LNCAP (cell line): ENCODE measurements at regions not wholly inside any gene's neighbourhood (a gene's known extent, or its start where the extent isn't known, plus 50 kb on each side); places are given as distances from the start of the nearest gene placed in this dataset.

ENCODE experiments used
- TF ChIP-seq, protein P1 (sequence below): fragments of 450-650 bp; IDR thresholded peaks from 2 replicates; pipeline ENCODE4 v1.5.1; 2017; ENCODE audit warnings: mild to moderate bottlenecking

DNA sequence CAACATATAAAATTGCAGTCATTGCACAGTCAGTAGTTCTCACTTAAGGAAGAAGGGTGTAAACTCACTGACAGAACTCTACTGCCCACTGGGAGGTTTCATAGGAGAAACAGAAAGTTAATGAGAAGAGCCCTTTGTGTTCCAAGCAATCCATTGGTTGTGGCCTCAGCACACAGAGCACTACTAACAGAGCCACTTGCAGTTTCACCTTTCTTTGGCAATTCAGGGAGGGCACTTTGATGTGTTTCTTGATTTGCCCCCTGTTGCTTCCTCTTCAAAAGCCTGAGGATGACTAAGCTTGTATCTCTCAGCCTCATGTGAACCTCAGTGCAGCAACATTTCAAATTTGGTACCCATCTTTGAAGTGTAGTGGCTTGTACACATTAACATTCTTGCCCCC lies 409.4 kb downstream of the DMRTA1 start:
- TF ChIP-seq, protein P1, sequence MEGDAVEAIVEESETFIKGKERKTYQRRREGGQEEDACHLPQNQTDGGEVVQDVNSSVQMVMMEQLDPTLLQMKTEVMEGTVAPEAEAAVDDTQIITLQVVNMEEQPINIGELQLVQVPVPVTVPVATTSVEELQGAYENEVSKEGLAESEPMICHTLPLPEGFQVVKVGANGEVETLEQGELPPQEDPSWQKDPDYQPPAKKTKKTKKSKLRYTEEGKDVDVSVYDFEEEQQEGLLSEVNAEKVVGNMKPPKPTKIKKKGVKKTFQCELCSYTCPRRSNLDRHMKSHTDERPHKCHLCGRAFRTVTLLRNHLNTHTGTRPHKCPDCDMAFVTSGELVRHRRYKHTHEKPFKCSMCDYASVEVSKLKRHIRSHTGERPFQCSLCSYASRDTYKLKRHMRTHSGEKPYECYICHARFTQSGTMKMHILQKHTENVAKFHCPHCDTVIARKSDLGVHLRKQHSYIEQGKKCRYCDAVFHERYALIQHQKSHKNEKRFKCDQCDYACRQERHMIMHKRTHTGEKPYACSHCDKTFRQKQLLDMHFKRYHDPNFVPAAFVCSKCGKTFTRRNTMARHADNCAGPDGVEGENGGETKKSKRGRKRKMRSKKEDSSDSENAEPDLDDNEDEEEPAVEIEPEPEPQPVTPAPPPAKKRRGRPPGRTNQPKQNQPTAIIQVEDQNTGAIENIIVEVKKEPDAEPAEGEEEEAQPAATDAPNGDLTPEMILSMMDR, result no peak

DNA sequence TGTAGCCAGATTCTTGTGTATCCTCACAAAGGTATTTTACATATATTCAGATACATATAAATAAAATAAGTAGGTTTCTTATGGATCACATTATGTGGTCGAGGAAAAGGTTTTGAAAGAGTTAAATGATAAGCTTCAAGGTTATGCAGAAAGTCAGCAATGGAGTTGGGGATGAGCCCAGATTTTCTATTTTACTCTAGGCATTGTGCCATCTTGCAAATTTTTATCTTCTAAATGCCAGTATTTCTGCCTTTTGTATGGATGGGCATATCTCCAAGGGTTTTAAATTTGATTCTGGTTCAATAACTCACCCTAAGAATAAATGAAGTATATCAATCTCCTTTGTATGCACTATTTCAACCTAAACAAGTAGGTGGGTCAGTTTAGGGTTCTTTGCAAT lies 410.7 kb downstream of the DMRTA1 start:
- TF ChIP-seq, protein P1, result no peak

DNA sequence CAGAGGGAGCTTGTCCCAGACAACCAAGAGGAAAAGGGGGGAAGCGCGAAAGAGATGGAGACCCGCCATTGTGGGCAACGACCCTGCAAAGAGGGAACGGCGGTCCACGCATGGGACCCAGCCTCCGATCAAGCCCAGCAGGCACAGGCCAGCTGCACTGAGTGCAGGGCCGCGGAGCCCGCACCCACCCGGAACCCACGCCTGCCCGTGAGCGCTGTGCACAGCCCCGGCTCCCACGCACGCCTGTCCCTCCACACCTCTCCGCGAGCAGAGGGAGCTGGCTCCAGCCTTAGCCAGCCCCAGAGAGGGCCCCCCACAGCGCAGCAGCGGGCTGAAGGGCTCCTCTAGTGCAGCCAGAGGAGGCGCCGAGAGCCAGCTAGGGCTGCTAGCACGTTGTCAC lies 416.5 kb downstream of the DMRTA1 start:
- TF ChIP-seq, protein P1, result no peak

DNA sequence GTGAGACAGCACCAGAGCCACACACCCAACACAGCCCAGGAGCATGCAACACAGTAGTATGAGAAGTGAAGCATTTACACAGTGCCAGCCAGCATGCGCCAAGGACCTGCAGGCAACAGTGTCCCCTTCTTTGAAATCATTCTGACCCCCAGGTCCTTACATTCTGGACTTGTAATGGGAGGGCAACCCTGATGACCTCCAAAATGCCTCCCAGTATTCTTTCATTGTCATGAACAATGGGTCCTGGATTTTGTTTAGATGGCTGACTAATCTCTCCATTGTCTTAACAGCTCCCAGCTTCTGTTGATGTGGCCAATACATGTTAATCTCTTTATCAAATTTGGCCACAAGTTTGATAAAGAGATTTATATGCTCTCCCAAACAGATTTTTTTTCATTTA lies 417.1 kb downstream of the DMRTA1 start:
- TF ChIP-seq, protein P1, result no peak

DNA sequence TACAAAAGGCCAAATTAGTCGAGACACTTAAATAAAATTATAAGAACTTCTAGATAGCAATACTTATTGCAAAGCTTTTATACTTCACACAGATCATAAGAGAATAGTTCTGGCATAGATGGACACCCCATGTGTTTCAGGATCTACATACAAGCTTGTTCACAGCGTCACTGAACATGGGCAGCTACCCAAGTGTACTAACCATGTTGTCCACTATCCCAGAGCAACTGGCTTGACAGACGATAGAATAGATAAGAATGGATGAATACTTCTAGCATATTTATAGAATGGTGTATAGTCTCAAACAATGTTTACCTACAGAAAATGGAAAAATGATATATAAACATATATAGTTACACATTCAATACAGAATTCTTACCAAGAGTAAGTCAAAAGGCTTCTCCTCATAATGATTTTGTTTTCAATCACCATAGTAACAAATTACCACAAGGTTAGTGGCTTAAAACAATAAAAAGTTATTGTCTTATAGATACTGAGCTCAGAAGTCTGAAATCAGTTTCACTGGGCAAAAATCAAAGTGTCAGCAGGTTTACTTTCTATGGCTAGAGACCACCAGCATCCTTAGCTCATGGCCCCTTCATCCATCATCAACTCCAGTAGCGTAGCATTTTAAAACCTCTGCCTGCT lies 446.7 kb downstream of the DMRTA1 start:
- TF ChIP-seq, protein P1, result no peak

DNA sequence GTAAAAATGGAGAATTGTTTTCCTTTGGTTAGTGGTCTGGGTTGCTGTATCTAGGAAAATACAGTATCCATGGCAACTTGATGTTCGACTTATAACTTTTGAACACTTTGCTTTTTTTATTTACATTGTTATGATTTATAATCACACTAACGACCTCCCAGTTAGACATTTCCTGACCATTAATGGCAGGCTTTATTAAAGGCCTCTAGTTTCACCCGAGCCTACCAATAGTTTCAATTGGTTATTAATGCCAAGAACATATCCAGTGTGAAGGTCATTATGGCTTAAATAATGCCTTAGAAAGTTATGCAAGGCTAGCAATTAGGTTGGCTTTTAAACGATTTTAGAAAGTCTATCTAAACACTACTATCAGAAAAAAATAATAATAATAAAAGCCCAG lies 452.0 kb downstream of the DMRTA1 start:
- TF ChIP-seq, protein P1, result no peak

DNA sequence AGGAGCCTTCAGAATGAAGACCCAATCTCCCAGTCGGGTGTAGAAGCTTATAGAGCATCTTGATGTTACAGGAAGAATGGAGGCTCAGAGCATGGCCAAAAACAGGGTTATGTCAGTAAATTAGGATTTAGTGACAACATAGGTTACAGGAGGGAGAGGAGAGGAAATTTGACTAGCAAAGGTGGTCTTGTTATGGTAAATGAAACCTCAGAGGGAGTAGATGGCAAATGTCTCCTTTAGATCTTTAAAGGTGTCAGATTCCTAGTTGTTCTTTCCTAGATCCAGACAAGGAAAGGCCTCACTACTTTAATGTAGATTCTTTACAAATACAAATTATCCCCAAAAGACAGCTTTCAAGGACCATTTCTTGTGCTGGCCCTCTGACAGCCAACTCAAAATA lies 465.0 kb downstream of the DMRTA1 start:
- TF ChIP-seq, protein P1, result no peak

DNA sequence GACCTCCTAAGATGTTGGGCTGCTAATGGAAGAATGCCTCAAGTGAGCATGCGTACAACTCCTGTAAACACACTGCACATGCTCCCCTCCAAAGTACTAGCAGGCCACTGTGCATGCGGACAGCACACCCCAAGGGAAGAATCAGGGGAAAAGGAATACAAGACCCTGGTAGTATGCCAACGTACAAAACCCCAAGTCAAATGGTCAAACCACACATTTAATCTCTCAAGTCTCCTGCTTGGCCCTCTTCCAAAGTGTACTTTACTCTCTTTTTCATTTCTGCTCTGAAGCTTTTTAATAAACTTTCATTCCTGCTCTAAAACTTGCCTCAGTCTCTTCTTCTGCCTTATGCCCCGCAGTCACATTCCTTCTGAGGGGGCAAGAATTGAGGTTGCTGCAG lies 466.4 kb downstream of the DMRTA1 start:
- TF ChIP-seq, protein P1, result no peak
